B cell (primary cell): ENCODE measurements at regions not wholly inside any gene's neighbourhood (a gene's known extent, or its start where the extent isn't known, plus 50 kb on each side); places are given as distances from the start of the nearest gene placed in this dataset.

Experiments used
- ATAC-seq: fragments of 200-7000 bp; cut with Tn5 transposase; one replicate; pipeline ENCODE4 v1.10.0; 2021; ENCODE audit warnings: low read depth, mild to moderate bottlenecking, moderate number of reproducible peaks, moderate library complexity
- CTCF ChIA-PET: fragments of 350-600 bp; sonication (Branson Sonifier 250); formaldehyde crosslinking; loops from one replicate; lab custom pipeline; 2021; ENCODE audit warnings: antibody characterized with exemption, inconsistent platforms; lab: Charles Lee
- POLR2A ChIA-PET: fragments of 350-600 bp; sonication (Branson Sonifier 250); formaldehyde crosslinking; loops from one replicate; lab custom pipeline; 2021; ENCODE audit warnings: antibody characterized with exemption; lab: Charles Lee
- DNase-seq: peaks from one replicate; pipeline ENCODE4 v3.0.0; 2013
- H2AFZ ChIP-seq: 2 replicates; pipeline ENCODE4 v1.6.1; 2012; ENCODE audit warnings: mild to moderate bottlenecking, low read depth, low read length; ENCODE audit not compliant: insufficient read depth, poor library complexity, severe bottlenecking
- H3K27ac ChIP-seq, 2 donors: 1 replicate in 1 of 2; 2 replicates in 1 of 2; pipeline ENCODE4 v1.5.1; 2012 to 2013; ENCODE audit warnings: low read length in 2 of 2, mild to moderate bottlenecking in 2 of 2, moderate library complexity in 1 of 2
- H3K27me3 ChIP-seq, 4 experiments: fragments of 200-600 bp in 1 of 4; sonication (generic) in 1 of 4; replicated peaks in 1 of 4; 1 replicate in 2 of 4; 2 replicates in 2 of 4; pipeline versions ENCODE4 v1.6.1 to v1.7.0; 2013 to 2016; ENCODE audit warnings: low read length in 3 of 4, mild to moderate bottlenecking in 2 of 4, mixed read lengths in 1 of 4, moderate library complexity in 1 of 4; ENCODE audit not compliant: insufficient read depth in 4 of 4, control insufficient read depth in 3 of 4; ENCODE audit errors: control extremely low read depth in 1 of 4
- H3K36me3 ChIP-seq, 2 experiments: replicated peaks in 1 of 2; 1 replicate in 1 of 2; 2 replicates in 1 of 2; pipeline versions ENCODE4 v1.6.1 to v1.7.1; 2013; ENCODE audit warnings: low read length in 1 of 2; ENCODE audit not compliant: insufficient read depth in 2 of 2, control insufficient read depth in 1 of 2; ENCODE audit errors: control extremely low read depth in 1 of 2, extremely low read depth in 1 of 2
- H3K4me1 ChIP-seq, 2 donors: fragments of 200-600 bp in 1 of 2; sonication (generic) in 1 of 2; 1 replicate in 1 of 2; 2 replicates in 1 of 2; pipeline versions ENCODE4 v1.5.1 to v1.6.1; 2013 to 2017; ENCODE audit warnings: low read length in 2 of 2; ENCODE audit not compliant: control insufficient read depth in 2 of 2, insufficient read depth in 2 of 2
- H3K4me2 ChIP-seq: replicated peaks from 2 replicates; pipeline ENCODE3; 2012; ENCODE audit warnings: mild to moderate bottlenecking, low read depth, low read length; ENCODE audit not compliant: poor library complexity, severe bottlenecking
- H3K4me3 ChIP-seq, 5 experiments: fragments of 200-600 bp in 1 of 5; sonication (generic) in 1 of 5; 1 replicate in 3 of 5; 2 replicates in 2 of 5; pipeline versions ENCODE4 v1.5.1 to v1.7.0; 2011 to 2016; ENCODE audit warnings: low read length in 4 of 5, mild to moderate bottlenecking in 4 of 5, low read depth in 2 of 5, control low read depth in 1 of 5, moderate library complexity in 1 of 5; ENCODE audit not compliant: insufficient read depth in 1 of 5; ENCODE audit errors: control extremely low read depth in 1 of 5, extremely low read depth in 1 of 5
- H3K79me2 ChIP-seq: fragments of 200-600 bp; sonication (generic); one replicate; pipeline ENCODE4 v1.6.0; 2016; ENCODE audit warnings: low read length; ENCODE audit not compliant: control insufficient read depth, insufficient read depth
- H3K9ac ChIP-seq: fragments of 200-600 bp; sonication (generic); 2 replicates; pipeline ENCODE4 v1.6.1; 2017; ENCODE audit warnings: mild to moderate bottlenecking, low read length, moderate library complexity
- H3K9me3 ChIP-seq, 3 donors: one replicate each; pipeline versions ENCODE4 v1.6.1 to v1.7.1; 2013; ENCODE audit warnings: low read length in 2 of 3; ENCODE audit not compliant: control insufficient read depth in 2 of 3, insufficient read depth in 1 of 3; ENCODE audit errors: control extremely low read depth in 1 of 3
- H4K20me1 ChIP-seq: 2 replicates; pipeline ENCODE4 v1.6.0; 2012; ENCODE audit warnings: mild to moderate bottlenecking, low read length; ENCODE audit not compliant: insufficient read depth, control insufficient read depth, poor library complexity, severe bottlenecking
- H3K27ac Mint-ChIP-seq: one replicate; pipeline ENCODE4 v1.8.0; 2021; ENCODE audit warnings: mixed read lengths
- H3K27me3 Mint-ChIP-seq: one replicate; pipeline ENCODE4 v1.8.0; 2021; ENCODE audit warnings: mixed read lengths
- H3K4me1 Mint-ChIP-seq: one replicate; pipeline ENCODE4 v1.8.0; 2021; ENCODE audit warnings: mixed read lengths
- H3K4me3 Mint-ChIP-seq: one replicate; pipeline ENCODE4 v1.8.0; 2021; ENCODE audit warnings: mixed read lengths
- H3K9me3 Mint-ChIP-seq: one replicate; pipeline ENCODE4 v1.8.0; 2022; ENCODE audit warnings: mixed read lengths; ENCODE audit not compliant: insufficient read depth
- EZH2 ChIP-seq: IDR thresholded peaks from 2 replicates; pipeline ENCODE4 v1.6.1; 2012; ENCODE audit warnings: borderline replicate concordance, low read depth, mild to moderate bottlenecking, moderate library complexity, low read length; ENCODE audit not compliant: insufficient read depth, poor library complexity, severe bottlenecking
- WGBS: methylation state at CpG from one replicate; pipeline ENCODE4 v1.1.5; 2013; ENCODE audit warnings: missing lambda C conversion rate; ENCODE audit not compliant: insufficient coverage; 5-methylcytosine and 5-hydroxymethylcytosine counted together
- intact Hi-C: fragments of 100-400 bp; cut with micrococcal nuclease; formaldehyde crosslinking; loops from one replicate; pipeline ENCODE4 v1.10.0; 2022
- TF ChIP-seq, protein P1 (sequence below): fragments of 200-600 bp; IDR thresholded peaks from one replicate; pipeline ENCODE4 v1.8.0; 2022; ENCODE audit warnings: antibody characterized with exemption, mild to moderate bottlenecking

GRCh38 chr16:52351451-52351850 lies 195.5 kb downstream of the TOX3 start:
- Mint-ChIP-seq H3K27ac (no peak overlapping the region), H3K27me3 (no peaks in the 10 kb centered on the region), H3K4me1 (no peaks in the 10 kb centered on the region), H3K4me3 (no peak overlapping the region), H3K9me3 (no peaks in the 10 kb centered on the region)
- DNase-seq (no peak), ATAC-seq (no peak)
- H3K79me2 ChIP-seq, result no peaks in the 10 kb centered on the region
- no peak overlapping the region for H3K4me2 ChIP-seq
- ChIA-PET POLR2A (no interaction called here), CTCF (no interaction called here)
- intact Hi-C loops, result no loop called here
- H2AFZ ChIP-seq, result no peak overlapping the region
- H3K27ac ChIP-seq, result no peak overlapping the region
- no peaks in the 10 kb centered on the region for H3K4me1 ChIP-seq
- H3K9me3 ChIP-seq, result no peaks in the 10 kb centered on the region
- H3K36me3 ChIP-seq, result no peaks in the 10 kb centered on the region
- H3K27me3 ChIP-seq, result no peaks in the 10 kb centered on the region
- H3K4me3 ChIP-seq, result no peak overlapping the region
- H3K9ac ChIP-seq, result no peak overlapping the region
- no CpG with 5 or more reads among the region's 5 CpGs for WGBS
- no peaks in the 10 kb centered on the region for H4K20me1 ChIP-seq
- TF ChIP-seq EZH2, result no peak
- TF ChIP-seq, protein P1, sequence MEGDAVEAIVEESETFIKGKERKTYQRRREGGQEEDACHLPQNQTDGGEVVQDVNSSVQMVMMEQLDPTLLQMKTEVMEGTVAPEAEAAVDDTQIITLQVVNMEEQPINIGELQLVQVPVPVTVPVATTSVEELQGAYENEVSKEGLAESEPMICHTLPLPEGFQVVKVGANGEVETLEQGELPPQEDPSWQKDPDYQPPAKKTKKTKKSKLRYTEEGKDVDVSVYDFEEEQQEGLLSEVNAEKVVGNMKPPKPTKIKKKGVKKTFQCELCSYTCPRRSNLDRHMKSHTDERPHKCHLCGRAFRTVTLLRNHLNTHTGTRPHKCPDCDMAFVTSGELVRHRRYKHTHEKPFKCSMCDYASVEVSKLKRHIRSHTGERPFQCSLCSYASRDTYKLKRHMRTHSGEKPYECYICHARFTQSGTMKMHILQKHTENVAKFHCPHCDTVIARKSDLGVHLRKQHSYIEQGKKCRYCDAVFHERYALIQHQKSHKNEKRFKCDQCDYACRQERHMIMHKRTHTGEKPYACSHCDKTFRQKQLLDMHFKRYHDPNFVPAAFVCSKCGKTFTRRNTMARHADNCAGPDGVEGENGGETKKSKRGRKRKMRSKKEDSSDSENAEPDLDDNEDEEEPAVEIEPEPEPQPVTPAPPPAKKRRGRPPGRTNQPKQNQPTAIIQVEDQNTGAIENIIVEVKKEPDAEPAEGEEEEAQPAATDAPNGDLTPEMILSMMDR, result no peak

DNA sequence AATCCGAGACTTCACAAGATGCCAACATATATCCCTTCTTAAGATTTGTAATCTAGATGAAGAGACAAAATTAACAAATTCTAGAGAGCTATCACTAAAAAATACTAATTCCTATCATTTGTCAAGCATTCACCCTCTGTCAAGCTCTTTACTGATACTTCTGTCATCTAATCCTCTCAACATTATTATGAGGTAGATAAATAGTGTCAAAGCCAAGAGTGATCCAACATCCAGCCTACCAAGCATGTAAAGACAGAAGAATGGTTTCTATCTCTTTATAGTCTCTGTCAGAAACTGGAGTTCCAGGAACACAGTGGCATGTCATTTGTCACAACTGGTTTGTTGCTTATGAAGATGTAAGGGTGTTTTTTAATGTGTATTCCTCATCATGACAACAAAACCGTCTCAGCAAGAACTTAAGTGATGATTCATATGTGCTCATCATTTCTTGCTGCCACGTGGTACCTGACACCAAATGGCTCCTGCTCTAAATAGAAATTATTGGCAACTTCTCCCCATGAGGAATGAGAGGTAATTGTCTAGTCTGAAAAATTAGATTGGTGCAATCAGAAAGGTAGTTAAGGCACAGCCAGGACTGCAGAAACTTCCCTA lies 196.8 kb downstream of the TOX3 start:
- no peak overlapping the region for H2AFZ ChIP-seq
- no peak overlapping the region for H3K4me3 Mint-ChIP-seq
- H4K20me1 ChIP-seq, result no peaks in the 10 kb centered on the region
- H3K4me1 Mint-ChIP-seq, result no peaks in the 10 kb centered on the region
- H3K27me3 Mint-ChIP-seq, result no peaks in the 10 kb centered on the region
- H3K36me3 ChIP-seq, result no peaks in the 10 kb centered on the region
- ATAC-seq, result no peak
- WGBS, result no CpG with 5 or more reads among the region's 3 CpGs
- H3K27ac ChIP-seq, result no peak overlapping the region
- TF ChIP-seq, protein P1, result no peak
- no peak for TF ChIP-seq EZH2
- no peak for DNase-seq
- H3K9me3 Mint-ChIP-seq, result no peaks in the 10 kb centered on the region
- ChIA-PET POLR2A (no interaction called here), CTCF (no interaction called here)
- no peak overlapping the region for H3K4me3 ChIP-seq
- H3K4me1 ChIP-seq, result no peaks in the 10 kb centered on the region
- no peaks in the 10 kb centered on the region for H3K27me3 ChIP-seq
- H3K9ac ChIP-seq, result no peak overlapping the region
- no peaks in the 10 kb centered on the region for H3K79me2 ChIP-seq
- no peak overlapping the region for H3K27ac Mint-ChIP-seq
- no peak overlapping the region for H3K4me2 ChIP-seq
- H3K9me3 ChIP-seq, result no peaks in the 10 kb centered on the region
- intact Hi-C loops, result no loop called here
